COR-L47 (cell line): ENCODE measurements at regions not wholly inside any gene's neighbourhood (a gene's known extent, or its start where the extent isn't known, plus 50 kb on each side); places are given as distances from the start of the nearest gene placed in this dataset.
"Not testable (repeated sequence)": the region's sequence is repeated elsewhere in the genome, so short reads cannot be mapped to it uniquely, and the experiment has no call there.

Experiments used
- DNase-seq: peaks from one replicate; lab custom pipeline; 2025; lab: John Stamatoyannopoulos, UW

DNA sequence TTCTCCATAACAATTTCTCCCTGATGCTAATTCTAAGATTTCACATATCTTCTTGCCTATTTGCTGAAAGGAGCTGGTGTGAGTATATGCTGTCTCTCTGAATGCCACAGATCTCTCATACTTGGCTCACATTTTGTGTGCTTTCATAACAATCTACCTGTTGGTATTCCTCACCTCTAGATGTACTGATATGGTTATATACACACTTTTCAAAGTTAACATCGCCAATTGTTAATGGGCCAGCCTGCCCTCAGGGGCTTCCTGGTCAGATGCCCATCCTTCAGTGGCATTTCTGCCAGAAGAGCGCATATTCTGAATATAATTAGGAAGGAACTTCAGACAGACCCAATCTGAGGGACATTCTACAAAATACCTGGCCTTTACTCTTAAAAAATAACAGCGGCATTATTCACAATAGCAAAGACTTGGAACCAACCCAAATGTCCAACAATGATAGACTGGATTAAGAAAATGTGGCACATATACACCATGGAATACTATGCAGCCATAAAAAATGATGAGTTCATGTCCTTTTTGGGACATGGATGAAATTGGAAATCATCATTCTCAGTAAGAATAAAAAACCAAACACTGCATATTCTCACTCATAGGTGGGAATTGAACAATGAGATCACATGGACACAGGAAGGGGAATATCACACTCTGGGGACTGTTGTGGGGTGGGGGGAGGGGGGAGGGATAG, 123.9 kb upstream of the FAT1 start:
- DNase-seq = not testable (repeated sequence)

GRCh38 chr4:186848437-186848836, 124.8 kb upstream of the FAT1 start:
- DNase-seq = no peak

DNA sequence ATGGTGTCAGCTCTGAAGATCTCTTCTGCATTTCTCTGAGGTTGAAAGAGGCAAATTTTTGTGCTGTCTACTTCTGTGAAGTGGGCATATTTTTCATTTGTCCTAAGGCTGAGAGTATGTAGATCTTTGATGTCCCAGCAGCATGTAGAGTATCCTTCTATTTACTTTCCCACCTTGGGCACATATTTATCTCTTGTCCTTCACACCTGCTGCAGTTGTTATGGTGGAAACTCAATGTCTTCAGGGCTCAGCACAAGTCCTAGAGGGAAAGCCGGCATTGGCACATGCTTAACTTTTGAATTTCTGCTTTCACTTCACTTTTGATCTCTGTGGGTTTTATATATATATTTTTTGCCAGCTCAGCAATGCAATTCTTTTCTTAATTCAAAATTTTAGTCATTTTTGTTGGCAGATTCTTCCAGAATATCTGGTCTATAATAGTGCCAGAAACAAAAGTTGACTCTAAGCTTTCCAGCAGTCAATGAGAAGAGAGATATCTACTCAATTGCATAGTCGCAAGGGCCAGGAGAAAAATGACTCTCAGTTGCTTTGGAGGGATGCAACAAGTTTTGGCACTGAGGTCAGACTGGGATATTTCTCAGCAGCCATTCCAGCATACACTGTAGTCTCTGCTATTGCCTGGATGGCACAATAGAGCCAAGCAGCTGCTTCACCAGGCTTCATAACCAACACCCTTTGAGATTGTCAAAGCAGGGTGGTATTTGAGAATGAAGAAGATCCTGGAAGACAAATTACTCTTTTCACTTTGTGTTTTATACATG, 127.8 kb upstream of the FAT1 start:
- no peak for DNase-seq

DNA sequence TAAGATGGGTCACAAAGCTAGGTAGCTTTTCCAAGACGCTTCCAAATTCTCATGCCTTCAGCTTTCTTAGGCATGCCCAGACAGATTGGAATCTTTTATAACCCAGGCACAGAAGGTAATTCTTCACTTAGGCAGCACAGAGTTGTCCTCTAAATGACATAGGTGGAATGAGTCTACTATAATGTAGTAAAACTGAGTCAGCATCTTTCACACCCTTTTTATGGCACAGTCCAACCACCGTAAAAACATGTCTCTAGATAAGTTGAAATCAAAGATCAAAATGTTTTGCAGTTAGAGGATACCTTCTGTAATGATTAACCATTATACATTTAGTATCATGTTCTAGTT, 128.4 kb upstream of the FAT1 start:
- no peak for DNase-seq

- DNase-seq = no peak
Measured at GRCh38 chr4:186852964-186853391, 129.3 kb upstream of the FAT1 start.

GRCh38 chr4:186854256-186854655, 130.6 kb upstream of the FAT1 start:
- no peak for DNase-seq

- DNase-seq = no peak
Measured at GRCh38 chr4:186855111-186855510, 131.5 kb upstream of the FAT1 start.

GRCh38 chr4:186857793-186858192, 134.1 kb upstream of the FAT1 start:
- DNase-seq = no peak

DNA sequence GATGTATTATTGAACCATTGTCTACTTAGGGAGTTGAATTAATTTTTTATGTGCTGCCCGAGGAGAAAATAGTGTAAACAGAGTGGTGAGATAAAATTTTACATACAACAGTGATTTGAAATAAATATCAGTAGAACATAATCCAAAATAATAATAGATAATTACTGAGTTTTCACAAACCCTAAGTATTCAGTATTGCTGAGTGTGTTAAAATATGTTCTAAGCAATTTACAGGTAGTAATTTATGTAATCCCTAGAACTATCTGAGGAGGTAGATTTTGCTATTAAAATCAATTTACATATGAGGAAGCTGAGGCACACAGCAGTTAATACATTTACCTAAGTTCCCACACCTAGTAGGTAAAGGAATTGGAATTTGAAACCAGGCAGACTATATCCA, 134.7 kb upstream of the FAT1 start:
- DNase-seq = no peak

GRCh38 chr4:186859420-186859819, 135.8 kb upstream of the FAT1 start:
- no peak for DNase-seq

DNA sequence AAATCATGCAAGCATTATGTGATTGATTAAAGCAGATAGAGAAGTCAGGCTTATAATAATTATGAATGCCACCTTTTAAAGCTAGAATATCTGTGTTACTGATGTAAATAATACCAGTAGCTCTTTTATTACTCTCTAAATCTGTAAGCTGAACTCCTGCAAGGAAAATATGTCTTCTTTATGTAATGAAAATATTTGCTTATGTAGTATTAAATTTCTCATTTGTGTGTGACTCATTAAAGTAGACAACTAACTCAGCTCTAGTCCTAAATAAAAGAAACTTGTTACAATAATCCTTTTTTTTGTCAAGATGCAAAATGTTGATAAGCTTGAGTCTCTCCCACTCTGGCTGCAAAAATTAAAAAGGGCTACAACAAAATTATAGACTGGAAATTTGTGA, 137.7 kb upstream of the FAT1 start:
- DNase-seq = no peak

DNA sequence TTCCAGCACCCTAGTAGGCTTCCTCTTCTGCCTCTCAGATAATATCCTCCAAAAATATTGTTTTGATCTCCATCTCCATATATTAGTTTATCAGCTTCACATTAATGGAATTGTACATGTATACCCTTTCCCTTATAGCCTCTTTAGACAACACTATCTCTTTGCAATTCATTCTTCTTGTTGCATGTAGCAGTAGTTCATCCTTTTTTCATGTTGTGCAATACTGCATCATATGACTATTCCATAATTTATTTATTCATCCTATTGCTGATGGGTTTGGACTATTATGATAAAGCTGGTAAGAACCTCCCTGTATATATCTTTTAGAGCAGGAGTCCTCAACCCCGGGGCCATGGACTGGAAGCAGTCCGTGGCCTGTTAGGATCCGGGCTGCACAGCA, 148.2 kb upstream of the FAT1 start:
- DNase-seq = no peak

DNA sequence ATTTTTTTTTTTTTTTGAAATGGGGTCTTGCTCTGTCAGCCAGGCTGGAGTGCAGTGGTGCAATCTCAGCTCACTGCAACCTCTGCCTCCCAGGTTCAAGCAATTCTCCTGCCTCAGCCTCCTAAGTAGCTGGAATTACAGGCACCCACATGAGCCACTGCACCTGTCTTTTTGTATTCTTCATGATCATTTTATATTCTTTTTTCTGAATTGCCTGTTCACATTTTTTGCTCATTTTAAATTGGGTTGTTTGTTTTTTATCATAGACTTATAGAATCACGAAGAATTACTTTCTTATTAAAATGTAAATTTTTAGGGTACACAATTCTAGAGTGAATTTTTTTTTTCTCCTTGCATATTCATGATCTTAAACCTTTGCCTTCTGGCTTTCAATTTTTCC, 149.4 kb upstream of the FAT1 start:
- not testable (repeated sequence) for DNase-seq

GRCh38 chr4:186875476-186875875, 151.8 kb upstream of the FAT1 start:
- DNase-seq = no peak

- no peak for DNase-seq
Measured at GRCh38 chr4:186876961-186877626, 153.4 kb upstream of the FAT1 start.

- no peak for DNase-seq
Measured at GRCh38 chr4:186878203-186878776, 154.6 kb upstream of the FAT1 start.

DNA sequence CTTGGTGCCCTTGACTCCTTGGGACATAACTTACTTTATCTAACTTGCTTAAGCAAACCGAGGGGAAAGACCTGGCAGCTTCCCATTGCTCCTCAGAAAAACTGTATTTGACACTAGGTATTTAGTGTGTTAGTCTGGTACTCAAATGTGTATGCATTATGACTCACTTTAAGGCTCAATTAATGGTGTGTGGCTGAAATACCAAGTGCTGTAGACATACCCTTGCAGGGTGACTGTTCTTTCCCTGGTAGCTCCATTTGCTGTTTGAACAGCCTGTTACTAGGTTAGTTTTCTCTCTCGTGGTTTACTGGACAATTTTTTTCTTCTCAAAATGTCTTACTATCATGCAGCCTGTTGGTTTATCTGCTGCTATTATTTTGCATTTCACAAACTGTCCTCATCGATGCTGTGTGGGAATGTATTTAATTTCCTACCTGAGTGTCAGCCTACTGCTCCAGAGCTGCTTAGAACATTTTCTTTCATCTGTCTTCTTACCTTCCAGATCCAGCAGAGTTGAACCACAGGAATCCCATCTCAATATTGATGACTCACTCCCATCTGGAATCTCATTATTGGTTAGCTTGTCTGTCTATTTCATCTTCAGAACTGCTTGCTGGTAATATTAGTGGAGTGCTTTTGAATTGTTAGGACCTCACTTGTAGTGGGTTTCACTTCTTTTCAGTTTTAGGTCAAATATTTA, 158.0 kb upstream of the FAT1 start:
- DNase-seq = no peak

- DNase-seq = no peak
Measured at GRCh38 chr4:186882293-186882692, 158.6 kb upstream of the FAT1 start.

DNA sequence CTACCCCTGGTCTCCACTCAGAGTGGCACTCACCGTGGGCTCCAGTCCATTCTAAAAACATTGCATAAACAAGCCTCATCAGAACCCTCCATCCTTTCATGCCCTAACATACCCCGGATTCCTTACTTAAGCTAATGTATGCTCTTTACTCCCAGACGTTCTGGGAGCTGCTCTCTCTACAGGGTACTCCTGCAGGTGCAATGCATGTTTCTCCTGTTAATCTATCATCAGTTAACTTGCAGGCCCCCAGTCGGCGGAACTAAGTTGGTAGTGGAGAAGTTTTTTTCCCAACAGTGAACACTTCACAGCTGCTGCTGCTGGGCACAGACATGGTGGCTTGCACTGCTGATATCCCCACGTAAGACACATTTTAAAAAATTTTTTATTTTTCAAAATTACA, 161.6 kb upstream of the FAT1 start:
- DNase-seq = no peak

- DNase-seq = no peak
Measured at GRCh38 chr4:186886759-186887158, 163.1 kb upstream of the FAT1 start.

- no peak for DNase-seq
Measured at GRCh38 chr4:186887291-186887700, 163.6 kb upstream of the FAT1 start.

- DNase-seq = no peak
Measured at GRCh38 chr4:186887752-186888151, 164.1 kb upstream of the FAT1 start.
